ENCODE measurements at regions not wholly inside any gene's neighbourhood (a gene's known extent, or its start where the extent isn't known, plus 50 kb on each side); places are given as distances from the start of the nearest gene placed in this dataset.
"Not testable (repeated sequence)": the region's sequence is repeated elsewhere in the genome, so short reads cannot be mapped to it uniquely, and the experiment has no call there.

DNA sequence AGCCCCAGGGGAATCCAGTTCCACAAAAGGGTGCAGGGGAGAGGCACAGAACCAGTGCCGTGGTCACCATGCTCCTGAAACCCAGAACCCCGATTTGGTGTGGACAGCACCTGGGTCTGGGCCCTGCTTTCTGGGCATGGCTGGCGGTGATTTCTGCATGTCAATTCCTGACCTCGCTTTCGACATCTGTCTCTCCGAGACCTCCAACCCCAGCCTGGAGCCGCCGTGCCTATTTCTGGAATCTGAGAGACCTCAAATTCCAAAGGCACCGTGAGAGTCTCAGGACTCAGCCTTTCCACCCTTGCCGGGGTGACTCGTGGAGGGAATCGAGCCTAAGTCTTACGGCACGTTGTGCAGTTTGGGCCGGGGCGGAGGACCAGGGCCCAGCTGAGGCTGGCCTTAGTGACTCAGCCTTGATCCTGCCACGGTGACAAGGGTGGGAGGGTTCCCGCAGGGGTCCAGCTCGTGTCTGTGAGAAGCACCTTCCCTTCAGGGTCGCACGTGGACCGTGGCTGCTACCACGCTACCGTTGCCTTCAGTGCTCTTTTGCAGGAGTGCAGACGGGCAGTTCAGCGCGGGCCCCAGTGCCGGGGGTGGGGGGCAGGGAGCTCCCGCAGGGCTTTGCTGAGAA, 133.7 kb downstream of the PXDC1 start:
- DNase-seq: no peak

- no peak for DNase-seq
These were observed 134.3 kb downstream of the PXDC1 start for GRCh38 chr6:3617192-3617631.

GRCh38 chr6:3616565-3617176, 134.8 kb downstream of the PXDC1 start:
- DNase-seq: no peak

DNA sequence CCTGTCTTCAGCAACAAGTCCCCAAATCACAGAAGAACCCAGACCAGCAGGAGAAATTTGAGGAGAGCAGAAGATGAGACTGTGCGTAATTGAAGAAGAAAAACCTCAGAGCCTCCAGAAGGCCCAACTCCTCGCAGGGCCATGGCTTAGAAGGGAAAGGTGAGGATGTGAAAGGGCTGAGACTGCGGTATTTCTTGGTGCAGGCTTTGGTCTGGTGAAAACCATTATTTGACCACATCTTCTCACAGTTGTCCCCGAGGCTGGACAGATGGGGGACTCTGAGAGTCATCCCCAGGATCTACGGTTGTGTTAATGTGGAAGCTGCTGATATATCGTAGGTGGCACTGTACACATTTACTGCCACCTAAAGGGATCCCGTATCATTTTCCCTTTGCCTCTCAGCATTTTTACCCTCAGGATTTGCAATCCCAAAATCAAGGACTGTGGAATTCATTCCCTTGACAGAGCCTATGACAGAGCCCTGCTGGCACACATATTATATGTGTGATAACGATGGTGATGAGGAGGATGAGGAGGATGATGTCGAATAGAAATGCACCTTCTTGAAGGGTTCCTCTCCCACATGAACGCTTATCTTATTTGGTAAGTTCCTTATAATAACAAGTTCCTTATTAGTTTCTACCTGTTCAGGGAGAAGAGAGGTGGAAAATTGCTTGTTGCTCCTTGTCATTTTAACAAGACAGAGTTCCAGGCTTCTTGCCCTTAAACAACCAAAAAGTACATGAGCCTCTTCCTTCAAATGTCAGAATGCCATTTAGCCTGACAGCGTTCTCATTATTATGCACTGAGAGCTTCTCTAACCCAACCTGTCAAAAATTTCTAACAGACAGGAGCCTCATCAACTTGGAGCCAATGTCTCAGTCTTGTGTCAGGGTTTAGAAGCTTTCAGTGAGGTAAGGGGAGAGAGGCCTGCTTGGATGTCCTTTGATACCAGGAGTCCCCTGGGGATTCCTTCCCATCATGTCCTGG, 135.8 kb downstream of the PXDC1 start:
- no peak for DNase-seq

DNA sequence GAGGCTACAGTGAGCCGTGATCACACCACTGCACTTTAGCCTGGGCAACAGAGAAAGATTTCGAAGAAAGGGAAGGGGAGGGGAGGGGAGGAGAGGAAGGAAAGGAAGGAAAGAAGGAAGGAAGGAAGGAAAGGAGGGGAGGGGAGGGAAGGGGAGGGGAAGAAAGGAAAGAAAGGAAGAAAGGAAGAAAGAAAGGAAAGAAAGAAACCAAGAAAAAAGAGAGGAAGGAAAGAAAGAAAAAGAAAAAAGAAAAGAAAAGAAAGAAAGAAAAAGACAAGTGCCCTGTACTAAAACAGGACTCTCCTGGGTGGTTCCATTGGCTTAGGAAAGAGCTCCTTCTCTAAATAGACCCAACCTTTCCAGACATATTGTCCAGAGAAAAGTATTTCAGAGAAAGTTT, 136.6 kb downstream of the PXDC1 start:
- DNase-seq: no peak

GRCh38 chr6:3613565-3613964, 137.9 kb downstream of the PXDC1 start:
- not testable (repeated sequence) for DNase-seq

- DNase-seq: no peak
These were observed 139.0 kb downstream of the PXDC1 start for GRCh38 chr6:3612341-3613041.

- no peak for DNase-seq
These were observed 140.6 kb downstream of the PXDC1 start for GRCh38 chr6:3610921-3611320.

GRCh38 chr6:3610206-3610605, 141.3 kb downstream of the PXDC1 start:
- DNase-seq: no peak

GRCh38 chr6:3609388-3609787, 142.1 kb downstream of the PXDC1 start:
- DNase-seq: no peak

DNA sequence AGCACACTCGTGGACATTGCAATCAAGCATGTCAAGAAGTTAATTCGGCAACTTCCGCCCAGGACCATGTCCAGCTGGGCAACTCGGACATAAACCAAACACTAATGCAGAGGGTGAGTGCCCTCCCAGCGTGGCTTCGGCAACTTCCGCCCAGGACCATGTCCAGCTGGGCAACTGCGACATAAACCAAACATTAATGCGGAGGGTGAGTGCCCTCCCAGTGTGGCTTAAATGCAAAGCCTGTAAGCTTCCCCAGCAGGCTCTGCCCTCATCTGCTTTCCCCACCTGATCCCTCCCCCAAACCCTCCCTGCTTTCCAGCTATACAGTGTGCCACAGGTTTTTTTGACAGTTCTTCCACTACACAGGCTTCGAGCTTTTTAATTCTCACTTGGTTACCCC, 143.4 kb downstream of the PXDC1 start:
- DNase-seq: no peak

DNA sequence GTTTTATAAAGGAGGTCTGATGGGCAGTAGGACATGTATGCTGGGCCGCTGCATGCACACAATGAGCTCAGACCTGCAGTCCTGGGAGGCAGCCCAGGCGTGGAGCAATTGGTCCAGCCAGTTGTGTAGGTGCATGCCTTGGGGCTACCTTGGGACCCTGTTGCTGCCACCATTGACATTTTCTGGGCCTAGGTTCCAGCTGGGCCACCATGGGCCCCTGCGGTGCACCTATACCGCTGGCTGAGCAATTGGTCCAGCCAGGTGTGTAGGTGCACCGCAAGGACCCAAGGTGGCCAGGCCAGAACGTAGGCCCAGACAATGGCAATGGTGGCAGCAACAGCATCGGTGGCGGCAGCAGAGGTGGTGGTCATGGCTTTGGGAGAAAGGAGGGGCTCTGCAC, 143.9 kb downstream of the PXDC1 start:
- DNase-seq: no peak

GRCh38 chr6:3607171-3607570, 144.3 kb downstream of the PXDC1 start:
- no peak for DNase-seq

DNA sequence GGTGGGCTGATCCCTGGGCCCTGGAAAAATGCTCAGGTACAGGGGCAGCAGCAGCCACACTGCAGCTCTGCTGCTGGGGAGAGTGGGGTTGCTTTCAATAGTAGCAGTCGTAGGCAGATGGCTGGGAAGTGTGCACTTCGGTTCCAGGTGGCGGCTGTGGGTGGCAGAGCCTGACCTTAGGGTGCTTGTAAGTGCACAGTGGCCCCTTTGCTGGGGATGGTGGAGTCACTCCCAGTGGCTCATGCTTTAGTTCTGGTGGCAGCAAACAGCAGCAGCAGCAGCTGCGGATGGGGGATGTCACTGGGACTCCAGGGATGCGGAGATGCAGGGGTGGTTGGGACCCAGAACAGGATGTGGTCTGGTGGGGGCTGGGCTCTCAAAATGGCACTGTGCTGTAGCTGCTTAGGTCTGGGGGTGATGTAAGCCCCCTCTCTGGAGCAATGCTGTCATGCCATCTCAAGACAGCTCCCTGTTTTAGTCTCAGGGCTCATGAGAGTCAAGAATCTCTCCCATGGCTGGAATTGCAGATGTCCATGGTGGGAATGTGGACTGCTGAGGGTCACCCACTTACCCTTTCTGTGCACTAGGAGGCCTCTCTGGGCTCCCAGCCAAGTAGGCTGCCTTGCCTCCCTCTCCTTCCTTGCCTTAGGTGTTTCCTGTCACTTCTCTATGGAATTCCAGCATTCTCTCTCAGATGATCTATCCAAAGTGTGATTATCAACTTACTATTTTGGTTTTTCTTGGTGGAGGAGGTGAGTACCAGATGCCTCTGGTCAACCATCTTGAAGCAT, 146.7 kb upstream of the SLC22A23 start:
- DNase-seq: no peak

DNA sequence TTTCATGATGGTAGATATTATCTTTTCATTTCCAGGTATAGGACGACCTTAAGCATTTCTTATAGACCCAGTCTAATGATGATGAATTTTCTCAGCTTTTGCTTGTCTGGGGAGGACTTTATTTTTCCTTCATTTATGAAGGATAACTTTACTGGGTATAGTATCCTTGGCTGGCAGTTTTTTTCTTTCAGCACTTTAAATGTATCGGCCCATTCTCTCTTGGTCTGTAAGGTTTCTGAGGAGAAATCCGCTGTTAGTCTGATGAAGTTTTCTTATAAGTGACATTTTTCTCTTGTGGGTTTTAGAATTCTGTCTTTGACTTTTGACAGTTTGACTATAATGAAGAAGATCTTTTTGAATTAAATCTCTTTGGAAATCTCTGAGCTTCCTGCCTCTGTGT, 144.7 kb upstream of the SLC22A23 start:
- no peak for DNase-seq

- DNase-seq: no peak
These were observed 140.7 kb upstream of the SLC22A23 start for GRCh38 chr6:3597500-3598064.

DNA sequence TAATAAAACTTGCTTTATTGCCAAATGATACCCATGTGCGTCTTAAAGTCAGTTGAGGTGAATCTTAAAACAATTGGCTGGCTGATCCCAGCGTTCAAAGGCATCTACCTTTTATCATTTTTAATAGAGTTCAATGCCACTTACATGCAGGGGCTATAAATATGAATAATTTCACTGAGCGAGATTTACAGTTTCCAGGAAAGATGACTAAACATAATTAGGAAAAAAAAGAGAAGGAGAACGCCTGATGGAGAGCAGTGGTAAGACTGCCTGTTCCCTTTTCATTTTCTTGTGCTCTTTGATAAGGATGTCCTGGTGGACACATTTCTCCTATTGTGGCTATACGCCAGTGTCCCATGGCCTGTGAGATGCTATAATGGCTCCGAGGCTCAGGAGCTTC, 139.9 kb upstream of the SLC22A23 start:
- no peak for DNase-seq

DNA sequence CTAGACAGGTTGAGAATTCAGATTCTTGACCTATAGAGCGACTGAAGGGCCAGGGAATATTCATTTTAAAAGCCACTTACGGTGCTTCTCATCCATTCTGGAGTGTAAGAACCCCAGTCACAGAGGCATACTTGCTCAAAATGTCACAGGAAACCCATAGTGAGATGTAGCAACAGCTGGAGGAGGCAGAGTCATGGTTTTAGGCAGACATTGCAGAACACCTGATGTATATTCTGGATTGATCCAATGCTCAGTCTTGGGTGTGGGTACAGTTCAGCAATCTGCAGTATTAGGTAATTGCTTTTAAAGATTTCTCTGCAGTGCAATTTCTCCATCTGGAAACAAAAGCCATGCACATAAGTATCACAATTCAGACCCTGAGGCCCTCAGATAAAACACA, 137.4 kb upstream of the SLC22A23 start:
- no peak for DNase-seq

- DNase-seq: no peak
These were observed 136.3 kb upstream of the SLC22A23 start for GRCh38 chr6:3593161-3593560.

DNA sequence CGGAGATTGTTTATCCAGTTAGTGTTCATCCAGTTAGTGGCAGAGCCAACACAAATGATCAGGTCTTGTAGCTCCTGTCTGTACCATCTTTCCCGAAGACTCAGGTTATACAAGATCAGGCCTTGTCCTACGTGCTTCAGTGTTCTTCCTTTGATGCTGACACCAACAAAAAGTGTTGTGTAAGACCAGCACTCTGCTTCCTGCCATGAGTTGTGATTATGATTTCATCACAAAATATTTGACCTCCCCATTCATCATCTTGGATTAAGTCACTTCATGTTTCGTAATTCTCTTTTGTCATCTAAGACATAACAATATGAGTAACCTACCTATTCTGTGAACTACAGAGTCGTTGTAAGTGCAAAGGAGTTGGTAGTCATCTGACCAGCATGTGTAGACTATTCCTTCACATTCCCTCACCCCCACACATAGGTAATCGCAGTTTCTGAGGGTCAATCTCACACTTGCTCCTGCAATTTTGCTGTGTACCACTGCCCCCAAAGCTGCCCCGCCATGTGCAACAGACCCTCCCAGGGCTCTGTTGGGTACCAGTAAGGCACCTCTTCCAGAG, 135.6 kb upstream of the SLC22A23 start:
- DNase-seq: peak; percentile 11

- no peak for DNase-seq
These were observed 135.1 kb upstream of the SLC22A23 start for GRCh38 chr6:3591970-3592369.

GRCh38 chr6:3587660-3588059, 130.8 kb upstream of the SLC22A23 start:
- DNase-seq: no peak

All from activated CD4-positive, alpha-beta T cell treated with anti-CD3 and anti-CD28 coated beads, Interleukin-2, amount 50 U/mL, for 16 hours (primary cell).